Liver (tissue), 3 donors: ENCODE measurements at regions not wholly inside any gene's neighbourhood (a gene's known extent, or its start where the extent isn't known, plus 50 kb on each side); places are given as distances from the start of the nearest gene placed in this dataset.

ENCODE experiments used
- CTCF ChIP-seq: fragments of 150-350 bp; IDR thresholded peaks from 2 replicates; pipeline ENCODE4 v1.5.1; 2017; ENCODE audit warnings: improper control_type of control experiment, low read depth, low read length; ENCODE audit not compliant: missing input control
- EGR1 ChIP-seq, 2 donors: IDR thresholded peaks; 2 replicates each; pipeline ENCODE4 v1.6.1; 2016 to 2018; ENCODE audit warnings: antibody characterized with exemption in 2 of 2, low read depth in 2 of 2
- FOXA1 ChIP-seq: IDR thresholded peaks from 2 replicates; pipeline ENCODE4 v1.6.1; 2016; ENCODE audit warnings: antibody characterized with exemption
- JUND ChIP-seq, 2 donors: IDR thresholded peaks; 2 replicates each; pipeline ENCODE4 v1.6.1; 2016; ENCODE audit warnings: antibody characterized with exemption in 2 of 2
- MAX ChIP-seq: IDR thresholded peaks from 2 replicates; pipeline ENCODE4 v1.6.1; 2016; ENCODE audit warnings: antibody characterized with exemption
- RAD21 ChIP-seq, 2 donors: IDR thresholded peaks; 2 replicates each; pipeline ENCODE4 v1.6.1; 2016; ENCODE audit warnings: antibody characterized with exemption in 2 of 2, mild to moderate bottlenecking in 2 of 2
- SP1 ChIP-seq: IDR thresholded peaks from 2 replicates; pipeline ENCODE4 v1.6.1; 2018; ENCODE audit warnings: antibody characterized with exemption, mild to moderate bottlenecking
- TAF1 ChIP-seq: conservative IDR thresholded peaks from 2 replicates; pipeline ENCODE4 v1.6.1; 2016; ENCODE audit warnings: antibody characterized with exemption, mild to moderate bottlenecking
- YY1 ChIP-seq: IDR thresholded peaks from 2 replicates; pipeline ENCODE4 v1.6.1; 2016; ENCODE audit warnings: antibody characterized with exemption, mild to moderate bottlenecking
- ZBTB33 ChIP-seq: IDR thresholded peaks from 2 replicates; pipeline ENCODE4 v1.6.1; 2016; ENCODE audit warnings: antibody characterized with exemption
- TF ChIP-seq, protein P1 (sequence below): IDR thresholded peaks from 2 replicates; pipeline ENCODE4 v1.6.1; 2016; ENCODE audit warnings: antibody characterized with exemption, mild to moderate bottlenecking
- donor health status: healthy.
- donor health status: healthy.

DNA sequence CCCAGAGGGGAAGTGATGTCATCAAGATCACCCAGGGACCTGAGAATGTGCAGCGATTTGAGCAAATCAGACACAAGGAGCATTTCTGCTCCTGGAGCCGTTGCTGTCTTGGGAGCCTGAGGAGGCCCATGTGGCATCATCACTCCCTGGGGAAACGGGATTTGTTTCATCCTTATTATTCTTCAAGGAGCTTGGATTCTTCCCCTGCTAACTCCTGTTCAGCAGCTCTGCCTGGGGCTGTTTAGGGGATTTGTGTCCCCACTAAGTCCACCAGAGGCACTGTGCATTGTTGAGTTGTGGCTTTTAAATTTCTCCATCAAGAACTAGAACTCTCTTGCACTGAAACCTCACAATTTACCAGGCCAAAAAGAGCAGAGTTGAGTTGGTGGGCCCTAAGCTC, 104.2 kb upstream of the MSX1 start:
- TF ChIP-seq MAX (no peak), EGR1 (IDR thresholded peaks at IDR 0.05; ENCODE audit: low read depth in 2 of 2) (no peak), CTCF (no peak), ZBTB33 (no peak), TAF1 (no peak), YY1 (no peak), SP1 (no peak), JUND (IDR thresholded peaks at IDR 0.05) (no peak), RAD21 (IDR thresholded peaks at IDR 0.05) (no peak), FOXA1 (no peak)
- TF ChIP-seq, protein P1, sequence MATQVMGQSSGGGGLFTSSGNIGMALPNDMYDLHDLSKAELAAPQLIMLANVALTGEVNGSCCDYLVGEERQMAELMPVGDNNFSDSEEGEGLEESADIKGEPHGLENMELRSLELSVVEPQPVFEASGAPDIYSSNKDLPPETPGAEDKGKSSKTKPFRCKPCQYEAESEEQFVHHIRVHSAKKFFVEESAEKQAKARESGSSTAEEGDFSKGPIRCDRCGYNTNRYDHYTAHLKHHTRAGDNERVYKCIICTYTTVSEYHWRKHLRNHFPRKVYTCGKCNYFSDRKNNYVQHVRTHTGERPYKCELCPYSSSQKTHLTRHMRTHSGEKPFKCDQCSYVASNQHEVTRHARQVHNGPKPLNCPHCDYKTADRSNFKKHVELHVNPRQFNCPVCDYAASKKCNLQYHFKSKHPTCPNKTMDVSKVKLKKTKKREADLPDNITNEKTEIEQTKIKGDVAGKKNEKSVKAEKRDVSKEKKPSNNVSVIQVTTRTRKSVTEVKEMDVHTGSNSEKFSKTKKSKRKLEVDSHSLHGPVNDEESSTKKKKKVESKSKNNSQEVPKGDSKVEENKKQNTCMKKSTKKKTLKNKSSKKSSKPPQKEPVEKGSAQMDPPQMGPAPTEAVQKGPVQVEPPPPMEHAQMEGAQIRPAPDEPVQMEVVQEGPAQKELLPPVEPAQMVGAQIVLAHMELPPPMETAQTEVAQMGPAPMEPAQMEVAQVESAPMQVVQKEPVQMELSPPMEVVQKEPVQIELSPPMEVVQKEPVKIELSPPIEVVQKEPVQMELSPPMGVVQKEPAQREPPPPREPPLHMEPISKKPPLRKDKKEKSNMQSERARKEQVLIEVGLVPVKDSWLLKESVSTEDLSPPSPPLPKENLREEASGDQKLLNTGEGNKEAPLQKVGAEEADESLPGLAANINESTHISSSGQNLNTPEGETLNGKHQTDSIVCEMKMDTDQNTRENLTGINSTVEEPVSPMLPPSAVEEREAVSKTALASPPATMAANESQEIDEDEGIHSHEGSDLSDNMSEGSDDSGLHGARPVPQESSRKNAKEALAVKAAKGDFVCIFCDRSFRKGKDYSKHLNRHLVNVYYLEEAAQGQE = no peak
